HG03439 (cell line): ENCODE measurements at regions not wholly inside any gene's neighbourhood (a gene's known extent, or its start where the extent isn't known, plus 50 kb on each side); places are given as distances from the start of the nearest gene placed in this dataset.
A peak's percentile ranks its signal among the peaks of the same experiment; 100 is the strongest.

Experiments used
- ATAC-seq: cut with Tn5 transposase; IDR thresholded peaks from one replicate; pipeline ENCODE4 v1.9.1; 2021; ENCODE audit warnings: mild to moderate bottlenecking, moderate library complexity; ENCODE audit not compliant: unreplicated experiment

- ATAC-seq = no peak
These were observed 107.6 kb upstream of the FUT8 start for GRCh38 chr14:65304963-65305362.

GRCh38 chr14:65308536-65308935 lies 104.0 kb upstream of the FUT8 start:
- ATAC-seq = no peak

- no peak for ATAC-seq
These were observed 102.0 kb upstream of the FUT8 start for GRCh38 chr14:65310568-65310967.

GRCh38 chr14:65312859-65313258 lies 99.7 kb upstream of the FUT8 start:
- ATAC-seq = no peak

GRCh38 chr14:65318636-65319506 lies 93.7 kb upstream of the FUT8 start:
- no peak for ATAC-seq

- ATAC-seq = peak; percentile 41
These were observed 91.7 kb upstream of the FUT8 start for GRCh38 chr14:65320661-65321308.

GRCh38 chr14:65321370-65321875 lies 91.1 kb upstream of the FUT8 start:
- peak; percentile 42 for ATAC-seq

- ATAC-seq = no peak
These were observed 83.0 kb upstream of the FUT8 start for GRCh38 chr14:65329481-65329880.

- no peak for ATAC-seq
These were observed 82.6 kb upstream of the FUT8 start for GRCh38 chr14:65329911-65330310.

- ATAC-seq = no peak
These were observed 82.1 kb upstream of the FUT8 start for GRCh38 chr14:65330416-65330815.

- ATAC-seq = no peak
These were observed 80.9 kb upstream of the FUT8 start for GRCh38 chr14:65331652-65332051.

GRCh38 chr14:65332141-65332871 lies 80.2 kb upstream of the FUT8 start:
- ATAC-seq = no peak

GRCh38 chr14:65333943-65334687 lies 78.4 kb upstream of the FUT8 start:
- no peak for ATAC-seq

GRCh38 chr14:65334765-65335410 lies 77.6 kb upstream of the FUT8 start:
- ATAC-seq = no peak

- no peak for ATAC-seq
These were observed 77.1 kb upstream of the FUT8 start for GRCh38 chr14:65335411-65335947.

- ATAC-seq = no peak
These were observed 76.3 kb upstream of the FUT8 start for GRCh38 chr14:65336191-65336591.

- ATAC-seq = no peak
These were observed 72.7 kb upstream of the FUT8 start for GRCh38 chr14:65339866-65340265.

- ATAC-seq = no peak
These were observed 68.5 kb upstream of the FUT8 start for GRCh38 chr14:65344011-65344410.

GRCh38 chr14:65345266-65345665 lies 67.3 kb upstream of the FUT8 start:
- no peak for ATAC-seq

GRCh38 chr14:65346474-65346873 lies 66.1 kb upstream of the FUT8 start:
- ATAC-seq = no peak
